Osteocyte (in vitro differentiated cells): ENCODE measurements at regions not wholly inside any gene's neighbourhood (a gene's known extent, or its start where the extent isn't known, plus 50 kb on each side); places are given as distances from the start of the nearest gene placed in this dataset.
A peak's percentile ranks its signal among the peaks of the same experiment; 100 is the strongest.
"Not testable (repeated sequence)": the region's sequence is repeated elsewhere in the genome, so short reads cannot be mapped to it uniquely, and the experiment has no call there.

Source experiments
- DNase-seq: peaks from one replicate; pipeline ENCODE4 v3.0.0; 2021; ENCODE audit warnings: mixed read lengths; ENCODE audit not compliant: unreplicated experiment; ENCODE audit errors: extremely low spot score
- H3K27ac Mint-ChIP-seq: one replicate; pipeline ENCODE4 v1.8.0; 2021; ENCODE audit warnings: mild to moderate bottlenecking, mixed read lengths; ENCODE audit not compliant: unreplicated experiment
- H3K27me3 Mint-ChIP-seq: one replicate; pipeline ENCODE4 v1.8.0; 2021; ENCODE audit warnings: mixed read lengths; ENCODE audit not compliant: unreplicated experiment
- H3K36me3 Mint-ChIP-seq: one replicate; pipeline ENCODE4 v1.8.0; 2021; ENCODE audit warnings: mixed read lengths; ENCODE audit not compliant: unreplicated experiment
- H3K4me1 Mint-ChIP-seq: one replicate; pipeline ENCODE4 v1.8.0; 2021; ENCODE audit warnings: mixed read lengths; ENCODE audit not compliant: unreplicated experiment
- H3K4me3 Mint-ChIP-seq: one replicate; pipeline ENCODE4 v1.8.0; 2021; ENCODE audit warnings: mild to moderate bottlenecking, moderate library complexity, mixed read lengths; ENCODE audit not compliant: unreplicated experiment
- H3K9me3 Mint-ChIP-seq: one replicate; pipeline ENCODE4 v1.8.0; 2021; ENCODE audit warnings: mixed read lengths; ENCODE audit not compliant: unreplicated experiment
- CTCF ChIP-seq: fragments of 200-600 bp; sonication (generic); IDR thresholded peaks from 2 replicates; pipeline ENCODE4 v1.5.0; 2021; ENCODE audit warnings: antibody characterized with exemption, mild to moderate bottlenecking, moderate library complexity

- H3K36me3 Mint-ChIP-seq = no peaks in the 10 kb centered on the region
- H3K4me3 Mint-ChIP-seq = no peak overlapping the region
- DNase-seq = no peak
- peaks cover 5% of the 10 kb centered on the region for H3K9me3 Mint-ChIP-seq
- H3K4me1 Mint-ChIP-seq = peaks cover 26% of the 10 kb centered on the region
- H3K27ac Mint-ChIP-seq = no peak overlapping the region
- no peak for TF ChIP-seq CTCF
- H3K27me3 Mint-ChIP-seq = no peaks in the 10 kb centered on the region
These were observed 232.5 kb upstream of the INTU start for GRCh38 chr4:127400276-127400675.

GRCh38 chr4:127400731-127401346 lies 231.9 kb upstream of the INTU start:
- no peak overlapping the region for H3K27ac Mint-ChIP-seq
- H3K4me3 Mint-ChIP-seq = no peak overlapping the region
- H3K27me3 Mint-ChIP-seq = no peaks in the 10 kb centered on the region
- peaks cover 6% of the 10 kb centered on the region for H3K9me3 Mint-ChIP-seq
- DNase-seq = no peak
- no peaks in the 10 kb centered on the region for H3K36me3 Mint-ChIP-seq
- peak; percentile 76 for TF ChIP-seq CTCF
- H3K4me1 Mint-ChIP-seq = peaks cover 26% of the 10 kb centered on the region

- peak overlapping the region; percentile 83 for H3K27ac Mint-ChIP-seq
- no peaks in the 10 kb centered on the region for H3K27me3 Mint-ChIP-seq
- H3K9me3 Mint-ChIP-seq = peaks cover 19% of the 10 kb centered on the region
- DNase-seq = no peak
- peaks cover 29% of the 10 kb centered on the region for H3K4me1 Mint-ChIP-seq
- no peak for TF ChIP-seq CTCF
- H3K36me3 Mint-ChIP-seq = peaks cover 1% of the 10 kb centered on the region
- no peak overlapping the region for H3K4me3 Mint-ChIP-seq
These were observed 229.2 kb upstream of the INTU start for GRCh38 chr4:127403471-127404084.

GRCh38 chr4:127406187-127406586 lies 226.6 kb upstream of the INTU start:
- no peak for TF ChIP-seq CTCF
- Mint-ChIP-seq H3K27ac (no peak overlapping the region), H3K27me3 (no peaks in the 10 kb centered on the region)

GRCh38 chr4:127407572-127407971 lies 225.2 kb upstream of the INTU start:
- H3K27ac Mint-ChIP-seq, DNase-seq, H3K4me3 Mint-ChIP-seq, H3K36me3 Mint-ChIP-seq, H3K27me3 Mint-ChIP-seq: not testable (repeated sequence)
- peaks cover 38% of the 10 kb centered on the region for H3K4me1 Mint-ChIP-seq
- H3K9me3 Mint-ChIP-seq = peaks cover 14% of the 10 kb centered on the region

More at GRCh38 chr4:127406187-127406586, 226.6 kb upstream of the INTU start:
- DNase-seq = no peak
- Mint-ChIP-seq H3K36me3 (peaks cover 1% of the 10 kb centered on the region), H3K4me1 (peaks cover 39% of the 10 kb centered on the region), H3K4me3 (no peak overlapping the region), H3K9me3 (peaks cover 14% of the 10 kb centered on the region)
